ENCODE measurements at regions not wholly inside any gene's neighbourhood (a gene's known extent, or its start where the extent isn't known, plus 50 kb on each side); places are given as distances from the start of the nearest gene placed in this dataset.

DNA sequence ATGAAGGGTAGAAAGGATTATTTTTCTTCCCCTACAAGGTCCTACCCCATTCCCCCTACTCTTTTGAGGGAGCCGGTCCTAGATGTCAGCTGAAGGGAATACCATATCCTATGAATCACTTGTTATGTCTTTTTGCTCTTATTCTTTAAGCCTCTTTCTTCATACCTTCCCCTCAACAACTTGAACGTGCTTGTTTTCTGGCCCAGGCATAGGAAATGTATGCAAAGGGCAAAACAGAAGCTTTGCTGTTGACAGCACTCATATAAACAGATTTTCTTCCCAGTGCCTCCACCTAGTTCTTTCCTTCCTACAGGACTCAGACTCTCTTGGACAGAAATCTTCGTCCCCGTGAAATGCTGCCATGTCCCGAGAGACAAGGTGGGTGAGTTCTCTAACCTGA is 64.6 kb downstream of the TMEM17 start:
- TF ChIP-seq CTCF (IDR thresholded peaks at IDR 0.05) (no peak), EZH2 (IDR thresholded peaks at IDR 0.05) (no peak), EZH2phosphoT487 (IDR thresholded peaks at IDR 0.05) (no peak)
